GM12878 (cell line): ENCODE measurements at regions not wholly inside any gene's neighbourhood (a gene's known extent, or its start where the extent isn't known, plus 50 kb on each side); places are given as distances from the start of the nearest gene placed in this dataset.

Experiments
- E4F1 ChIP-seq: fragments of 450-650 bp; IDR thresholded peaks from 2 replicates; pipeline ENCODE4 v1.6.1; 2018; ENCODE audit warnings: borderline replicate concordance, mild to moderate bottlenecking; ENCODE audit not compliant: partially characterized antibody
- EZH2 ChIP-seq: IDR thresholded peaks from 2 replicates; pipeline ENCODE4 v1.6.1; 2012; ENCODE audit warnings: low read depth, mild to moderate bottlenecking, control low read depth, inconsistent platforms, low read length, borderline replicate concordance; ENCODE audit not compliant: control insufficient read depth
- GATAD2B ChIP-seq: fragments of 450-650 bp; conservative IDR thresholded peaks from 2 replicates; pipeline ENCODE4 v1.6.1; 2017; ENCODE audit warnings: low read depth, mild to moderate bottlenecking, moderate library complexity
- SRF ChIP-seq, 2 experiments: IDR thresholded peaks; 2 replicates each; pipeline ENCODE4 v1.6.1; 2011; ENCODE audit warnings: low read depth in 2 of 2, low read length in 2 of 2, mild to moderate bottlenecking in 1 of 2, moderate library complexity in 1 of 2
- TF ChIP-seq, protein P1 (sequence below), 3 experiments: IDR thresholded peaks in 2 of 3; conservative IDR thresholded peaks in 1 of 3; 2 replicates each; pipeline ENCODE4 v1.5.1; 2011; ENCODE audit warnings: low read depth in 3 of 3, low read length in 3 of 3, mild to moderate bottlenecking in 3 of 3, control low read depth in 2 of 3, moderate library complexity in 2 of 3, inconsistent platforms in 1 of 3, mixed read lengths in 1 of 3; ENCODE audit not compliant: control insufficient read depth in 2 of 3, insufficient read depth in 1 of 3; ENCODE audit errors: extremely low read depth in 1 of 3
- TF ChIP-seq, protein P2 (sequence below): IDR thresholded peaks from 2 replicates; pipeline ENCODE4 v1.6.1; 2011; ENCODE audit warnings: low read depth, mild to moderate bottlenecking, low read length, moderate library complexity, borderline replicate concordance; ENCODE audit errors: extremely low read depth

DNA sequence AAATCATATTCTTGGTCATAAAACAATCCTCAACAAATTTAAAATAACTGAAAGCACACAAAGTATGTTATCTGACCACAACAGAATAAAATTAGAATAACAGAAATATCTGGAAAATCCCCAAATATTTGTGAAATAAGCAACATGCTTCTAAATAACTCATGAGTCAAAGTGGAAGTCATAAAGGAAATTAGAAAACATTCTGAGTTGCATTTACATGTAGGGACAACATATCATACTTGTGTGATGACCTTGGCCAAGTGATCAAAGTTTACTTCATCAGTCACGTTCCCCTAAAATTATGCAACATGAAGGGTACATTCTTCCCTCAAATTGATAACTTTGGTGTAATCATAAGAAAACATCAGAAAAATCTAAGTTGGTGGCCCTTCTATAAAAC, 64.7 kb downstream of the CSF2 start:
- TF ChIP-seq EZH2 (no peak), SRF (IDR thresholded peaks at IDR 0.05; ENCODE audit: low read depth in 2 of 2, low read length in 2 of 2) (no peak), GATAD2B (no peak), E4F1 (no peak)
- TF ChIP-seq, protein P1, sequence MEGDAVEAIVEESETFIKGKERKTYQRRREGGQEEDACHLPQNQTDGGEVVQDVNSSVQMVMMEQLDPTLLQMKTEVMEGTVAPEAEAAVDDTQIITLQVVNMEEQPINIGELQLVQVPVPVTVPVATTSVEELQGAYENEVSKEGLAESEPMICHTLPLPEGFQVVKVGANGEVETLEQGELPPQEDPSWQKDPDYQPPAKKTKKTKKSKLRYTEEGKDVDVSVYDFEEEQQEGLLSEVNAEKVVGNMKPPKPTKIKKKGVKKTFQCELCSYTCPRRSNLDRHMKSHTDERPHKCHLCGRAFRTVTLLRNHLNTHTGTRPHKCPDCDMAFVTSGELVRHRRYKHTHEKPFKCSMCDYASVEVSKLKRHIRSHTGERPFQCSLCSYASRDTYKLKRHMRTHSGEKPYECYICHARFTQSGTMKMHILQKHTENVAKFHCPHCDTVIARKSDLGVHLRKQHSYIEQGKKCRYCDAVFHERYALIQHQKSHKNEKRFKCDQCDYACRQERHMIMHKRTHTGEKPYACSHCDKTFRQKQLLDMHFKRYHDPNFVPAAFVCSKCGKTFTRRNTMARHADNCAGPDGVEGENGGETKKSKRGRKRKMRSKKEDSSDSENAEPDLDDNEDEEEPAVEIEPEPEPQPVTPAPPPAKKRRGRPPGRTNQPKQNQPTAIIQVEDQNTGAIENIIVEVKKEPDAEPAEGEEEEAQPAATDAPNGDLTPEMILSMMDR (IDR thresholded peaks at IDR 0.05 in 2 of 3, conservative IDR thresholded peaks at IDR 0.05 in 1 of 3; ENCODE audit: control insufficient read depth in 2 of 3, extremely low read depth in 1 of 3, insufficient read depth in 1 of 3, low read depth in 3 of 3, low read length in 3 of 3) = no peak
- TF ChIP-seq, protein P2, sequence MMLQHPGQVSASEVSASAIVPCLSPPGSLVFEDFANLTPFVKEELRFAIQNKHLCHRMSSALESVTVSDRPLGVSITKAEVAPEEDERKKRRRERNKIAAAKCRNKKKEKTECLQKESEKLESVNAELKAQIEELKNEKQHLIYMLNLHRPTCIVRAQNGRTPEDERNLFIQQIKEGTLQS = no peak
